ENCODE measurements at regions not wholly inside any gene's neighbourhood (a gene's known extent, or its start where the extent isn't known, plus 50 kb on each side); places are given as distances from the start of the nearest gene placed in this dataset.

DNA sequence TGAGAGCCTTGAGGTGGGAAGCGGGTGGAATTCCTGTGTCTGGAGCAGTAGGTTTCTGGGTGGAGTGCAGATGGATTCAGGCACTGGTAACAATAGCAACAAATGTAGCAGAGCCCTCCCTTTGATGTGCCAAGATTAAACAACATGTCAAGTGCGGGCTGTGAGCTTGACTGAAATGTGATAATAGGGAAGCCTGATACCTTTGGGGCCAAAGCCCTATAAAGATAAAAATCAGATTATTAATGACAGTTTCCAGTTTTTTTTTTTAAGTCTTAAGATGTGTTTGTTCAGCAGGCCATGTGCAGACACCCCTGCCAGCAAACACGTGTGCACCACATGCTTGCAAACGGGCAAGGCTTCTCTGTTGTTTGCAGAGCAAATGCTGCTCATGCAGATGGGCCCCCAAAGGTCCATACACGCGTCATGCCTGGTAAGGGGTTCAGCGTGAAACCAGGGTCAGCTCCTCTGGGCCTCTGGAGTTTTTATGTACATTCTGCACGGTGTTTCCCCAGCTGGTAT is 193.2 kb downstream of the GADD45G start:
- ATAC-seq (replicated peaks) (no peak), DNase-seq (no peak)
- no peaks in the 10 kb centered on the region for H3K36me3 Mint-ChIP-seq (ENCODE audit: insufficient read depth)
- H3K4me1 Mint-ChIP-seq (ENCODE audit: low read depth in 2 of 2): no peaks in the 10 kb centered on the region
- H3K9me3 Mint-ChIP-seq: no peaks in the 10 kb centered on the region
- no peak overlapping the region for H3K27ac Mint-ChIP-seq
- H3K4me3 Mint-ChIP-seq: no peak overlapping the region
- peaks cover 10 to 39% of the 10 kb centered on the region in 2 donors for H3K27me3 Mint-ChIP-seq

DNA sequence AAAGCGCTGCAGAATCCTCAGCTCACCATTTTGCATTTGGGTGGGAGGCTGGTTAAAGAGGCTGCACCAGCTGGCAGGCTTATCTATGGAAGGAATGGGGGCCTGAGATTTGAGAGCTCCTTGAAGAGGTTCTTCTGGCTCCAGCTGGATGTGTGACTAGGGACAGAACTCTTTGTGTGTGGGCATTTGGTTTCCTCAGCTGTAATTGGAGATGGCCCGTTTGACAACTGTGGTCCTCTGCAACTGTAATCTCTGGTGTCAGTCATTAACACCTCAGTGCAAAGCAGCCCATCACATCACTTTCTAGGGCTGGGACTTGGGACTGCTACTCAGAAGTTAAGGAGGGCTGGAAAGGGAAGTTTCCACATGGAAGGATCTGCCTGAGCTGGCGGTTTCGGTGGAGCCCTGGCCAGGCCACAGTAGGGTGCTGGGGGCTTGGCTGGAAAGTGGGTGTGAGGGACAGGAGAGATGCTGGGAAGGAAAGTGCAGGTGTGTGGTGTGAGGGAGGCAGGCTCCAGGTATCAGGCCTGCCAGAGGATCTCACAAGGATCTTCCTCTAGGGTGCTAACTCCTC is 193.8 kb downstream of the GADD45G start:
- ATAC-seq (replicated peaks) (no peak), DNase-seq (no peak)
- Mint-ChIP-seq H3K9me3 (no peaks in the 10 kb centered on the region), H3K4me1 (ENCODE audit: low read depth in 2 of 2) (no peaks in the 10 kb centered on the region), H3K4me3 (no peak overlapping the region), H3K27ac (no peak overlapping the region), H3K36me3 (ENCODE audit: insufficient read depth) (no peaks in the 10 kb centered on the region), H3K27me3 (peaks cover 11 to 46% of the 10 kb centered on the region in 2 donors)

DNA sequence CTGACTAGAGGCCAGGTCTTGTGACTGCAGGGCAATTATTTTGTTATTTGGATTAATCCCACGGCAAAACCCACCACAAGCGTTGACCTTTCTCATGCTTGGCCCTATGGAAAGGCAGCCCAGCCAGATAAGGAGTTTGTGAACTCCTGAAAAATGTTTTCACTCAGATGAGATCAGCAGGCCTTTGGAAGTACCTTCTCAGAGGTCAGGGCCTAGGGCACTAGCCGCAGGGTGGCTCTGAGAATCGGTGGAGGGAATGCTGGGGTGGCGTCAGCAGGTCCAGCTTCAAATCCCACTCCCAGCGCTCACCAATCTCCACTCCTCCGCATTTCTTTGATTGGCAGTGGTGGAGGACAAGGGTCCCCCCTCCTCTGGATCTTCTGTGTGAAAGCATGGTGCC is 194.4 kb downstream of the GADD45G start:
- no peaks in the 10 kb centered on the region for H3K36me3 Mint-ChIP-seq (ENCODE audit: insufficient read depth)
- H3K27me3 Mint-ChIP-seq: peaks cover 16 to 52% of the 10 kb centered on the region in 2 donors
- H3K4me1 Mint-ChIP-seq (ENCODE audit: low read depth in 2 of 2): no peaks in the 10 kb centered on the region
- no peak overlapping the region for H3K27ac Mint-ChIP-seq
- H3K4me3 Mint-ChIP-seq: no peak overlapping the region
- ATAC-seq (replicated peaks): no peak
- no peak for DNase-seq
- no peaks in the 10 kb centered on the region for H3K9me3 Mint-ChIP-seq

DNA sequence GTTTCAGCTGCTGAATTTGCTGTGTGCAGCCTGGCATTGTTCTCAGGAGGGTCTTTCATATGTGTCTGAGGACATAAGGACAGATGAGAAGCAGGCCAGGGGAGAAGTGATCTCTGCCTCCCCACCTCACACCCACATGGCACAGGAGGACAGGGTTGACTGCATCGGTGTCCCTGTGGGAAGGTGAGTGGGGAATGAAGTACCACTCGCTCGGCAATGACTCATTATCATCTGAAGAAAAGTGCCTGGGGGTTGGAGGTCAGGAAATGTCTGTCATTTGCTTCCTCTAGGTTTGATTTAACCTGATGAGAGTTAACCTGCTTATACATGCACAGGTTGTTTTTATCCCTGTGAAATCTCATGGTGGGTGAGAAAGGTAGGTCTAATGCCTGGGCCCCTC is 195.0 kb downstream of the GADD45G start:
- H3K27me3 Mint-ChIP-seq: peaks cover 17 to 57% of the 10 kb centered on the region in 2 donors
- no peaks in the 10 kb centered on the region for H3K9me3 Mint-ChIP-seq
- H3K27ac Mint-ChIP-seq: no peak overlapping the region
- H3K4me1 Mint-ChIP-seq (ENCODE audit: low read depth in 2 of 2): no peaks in the 10 kb centered on the region
- H3K4me3 Mint-ChIP-seq: no peak overlapping the region
- H3K36me3 Mint-ChIP-seq (ENCODE audit: insufficient read depth): no peaks in the 10 kb centered on the region
- ATAC-seq (replicated peaks) (no peak), DNase-seq (no peak)

DNA sequence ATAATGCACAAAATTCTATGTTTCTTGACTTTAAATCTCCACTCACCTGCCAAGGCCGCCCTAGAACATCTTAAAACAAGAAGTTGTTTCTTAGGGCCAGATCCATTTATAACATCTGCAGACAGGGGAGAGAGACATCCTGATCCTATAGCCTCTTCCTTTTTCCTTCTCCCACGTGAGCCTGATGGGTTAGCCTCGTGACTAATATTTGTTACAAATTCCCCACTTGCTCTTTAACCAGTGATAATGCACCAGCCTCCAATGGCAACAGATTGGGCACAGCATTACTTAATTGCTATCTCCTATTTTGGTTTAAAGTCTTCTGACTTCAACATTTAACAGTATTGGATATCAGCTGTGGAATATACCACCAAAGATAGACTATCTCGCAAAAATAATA is 196.5 kb downstream of the GADD45G start:
- H3K27me3 Mint-ChIP-seq: peaks cover 17 to 65% of the 10 kb centered on the region in 2 donors
- H3K4me3 Mint-ChIP-seq: no peak overlapping the region
- H3K9me3 Mint-ChIP-seq: no peaks in the 10 kb centered on the region
- no peaks in the 10 kb centered on the region for H3K4me1 Mint-ChIP-seq (ENCODE audit: low read depth in 2 of 2)
- no peaks in the 10 kb centered on the region for H3K36me3 Mint-ChIP-seq (ENCODE audit: insufficient read depth)
- DNase-seq: no peak
- no peak for ATAC-seq (replicated peaks)
- no peak overlapping the region for H3K27ac Mint-ChIP-seq

DNA sequence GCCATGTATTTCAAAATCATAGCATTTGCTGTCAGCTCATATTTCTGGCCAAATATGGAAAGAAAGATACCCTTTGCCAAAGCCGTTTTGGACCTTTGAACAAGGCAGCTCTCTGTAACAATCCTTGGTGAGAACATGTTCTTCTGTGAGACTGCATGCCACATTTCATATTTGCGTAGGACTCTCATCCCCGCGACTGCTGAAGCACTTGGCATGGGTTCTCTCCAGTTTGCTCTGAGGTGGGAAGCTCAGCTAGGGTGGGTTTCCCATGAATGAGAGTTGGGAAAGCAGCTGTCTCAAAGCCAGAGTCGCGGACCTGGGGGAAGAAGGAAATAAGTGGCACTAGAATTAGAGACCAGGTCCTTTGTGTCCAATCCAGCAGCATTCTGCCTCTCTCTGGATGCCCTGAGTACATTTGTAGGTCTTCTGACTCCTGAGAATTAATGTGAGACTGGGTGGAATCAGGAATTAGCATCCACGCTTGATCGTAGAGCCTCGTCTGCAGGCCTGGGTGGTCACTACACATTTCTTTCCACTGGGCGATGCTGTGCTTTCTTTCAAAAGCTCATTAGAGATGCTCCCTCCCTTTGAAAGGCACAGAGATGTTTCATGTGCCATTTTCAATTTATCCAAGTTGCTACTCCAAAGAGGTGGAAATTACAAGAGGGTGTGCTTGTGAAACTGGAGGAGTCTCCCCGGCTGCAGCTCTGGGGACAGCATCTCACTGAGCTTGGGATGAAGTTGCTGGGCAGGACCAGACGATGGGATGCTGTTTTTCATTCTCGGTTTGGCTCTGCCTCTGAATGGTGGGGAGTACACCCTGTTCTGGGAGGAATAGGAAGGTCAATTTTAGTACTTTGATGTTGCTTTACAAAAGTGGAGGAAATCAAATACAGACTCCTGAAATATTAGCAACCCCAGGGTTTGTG is 197.2 kb downstream of the GADD45G start:
- no peaks in the 10 kb centered on the region for H3K36me3 Mint-ChIP-seq (ENCODE audit: insufficient read depth)
- H3K4me3 Mint-ChIP-seq: no peak overlapping the region
- ATAC-seq (replicated peaks) (no peak), DNase-seq (no peak)
- H3K9me3 Mint-ChIP-seq: no peaks in the 10 kb centered on the region
- no peaks in the 10 kb centered on the region for H3K4me1 Mint-ChIP-seq (ENCODE audit: low read depth in 2 of 2)
- H3K27me3 Mint-ChIP-seq: peaks cover 17 to 68% of the 10 kb centered on the region in 2 donors
- H3K27ac Mint-ChIP-seq: no peak overlapping the region

DNA sequence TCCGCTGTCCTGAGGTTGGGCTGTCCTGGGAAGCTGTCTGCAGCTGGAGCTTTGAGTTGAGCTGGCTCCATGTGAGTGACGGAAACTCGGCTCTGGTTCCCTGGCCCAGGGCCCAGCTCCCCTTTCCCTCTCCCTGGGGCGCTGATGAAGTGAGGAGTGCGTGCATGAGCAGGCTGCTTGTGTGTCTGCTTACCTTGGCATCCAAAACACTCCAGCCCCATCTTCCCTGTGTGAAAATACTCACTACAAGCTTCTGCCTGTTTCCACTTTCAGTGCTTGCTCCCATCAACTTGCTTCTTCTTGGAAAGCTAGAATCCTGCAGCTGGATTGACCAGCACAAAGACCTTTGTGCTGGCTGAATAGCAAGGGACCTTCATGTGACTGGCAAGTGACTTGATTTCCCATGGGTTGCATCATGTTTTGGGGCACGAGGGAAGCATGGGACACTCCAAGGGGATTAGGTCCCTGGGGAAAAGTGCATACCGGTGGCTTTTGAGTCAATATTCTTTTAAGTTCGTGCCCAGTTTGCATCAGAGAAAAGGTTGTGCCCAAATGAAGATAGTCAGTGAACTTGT is 198.1 kb downstream of the GADD45G start:
- Mint-ChIP-seq H3K4me1 (ENCODE audit: low read depth in 2 of 2) (no peaks in the 10 kb centered on the region), H3K9me3 (no peaks in the 10 kb centered on the region)
- ATAC-seq (replicated peaks): no peak

DNA sequence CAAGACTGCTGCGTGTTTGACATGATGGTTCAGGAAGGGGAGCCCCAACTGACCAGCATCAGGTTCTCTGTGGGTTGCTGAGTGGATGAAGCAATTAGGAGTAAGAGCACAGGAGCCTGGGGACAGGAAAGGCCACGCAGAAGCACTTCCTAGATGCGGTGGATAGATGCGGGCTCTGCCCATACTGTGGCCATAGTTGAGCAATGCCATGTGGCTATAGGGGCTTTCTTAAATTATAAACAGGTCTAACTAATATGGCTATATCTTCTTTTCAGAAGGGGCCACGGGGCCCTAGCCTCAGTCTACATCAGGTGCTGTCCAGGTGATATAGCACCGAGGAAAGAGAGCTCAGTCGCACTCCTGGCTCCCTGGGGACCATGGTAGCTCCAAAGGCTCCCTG is 198.6 kb downstream of the GADD45G start:
- DNase-seq (no peak), ATAC-seq (replicated peaks) (no peak)
- Mint-ChIP-seq H3K27me3 (peaks cover 17 to 63% of the 10 kb centered on the region in 2 donors), H3K27ac (no peak overlapping the region), H3K9me3 (no peaks in the 10 kb centered on the region), H3K4me3 (no peak overlapping the region), H3K4me1 (ENCODE audit: low read depth in 2 of 2) (no peaks in the 10 kb centered on the region), H3K36me3 (ENCODE audit: insufficient read depth) (no peaks in the 10 kb centered on the region)

More for the DNA sequence above, 198.1 kb downstream of the GADD45G start:
- Mint-ChIP-seq H3K36me3 (ENCODE audit: insufficient read depth) (no peaks in the 10 kb centered on the region), H3K27ac (no peak overlapping the region), H3K27me3 (peaks cover 17 to 65% of the 10 kb centered on the region in 2 donors), H3K4me3 (no peak overlapping the region)
- no peak for DNase-seq

DNA sequence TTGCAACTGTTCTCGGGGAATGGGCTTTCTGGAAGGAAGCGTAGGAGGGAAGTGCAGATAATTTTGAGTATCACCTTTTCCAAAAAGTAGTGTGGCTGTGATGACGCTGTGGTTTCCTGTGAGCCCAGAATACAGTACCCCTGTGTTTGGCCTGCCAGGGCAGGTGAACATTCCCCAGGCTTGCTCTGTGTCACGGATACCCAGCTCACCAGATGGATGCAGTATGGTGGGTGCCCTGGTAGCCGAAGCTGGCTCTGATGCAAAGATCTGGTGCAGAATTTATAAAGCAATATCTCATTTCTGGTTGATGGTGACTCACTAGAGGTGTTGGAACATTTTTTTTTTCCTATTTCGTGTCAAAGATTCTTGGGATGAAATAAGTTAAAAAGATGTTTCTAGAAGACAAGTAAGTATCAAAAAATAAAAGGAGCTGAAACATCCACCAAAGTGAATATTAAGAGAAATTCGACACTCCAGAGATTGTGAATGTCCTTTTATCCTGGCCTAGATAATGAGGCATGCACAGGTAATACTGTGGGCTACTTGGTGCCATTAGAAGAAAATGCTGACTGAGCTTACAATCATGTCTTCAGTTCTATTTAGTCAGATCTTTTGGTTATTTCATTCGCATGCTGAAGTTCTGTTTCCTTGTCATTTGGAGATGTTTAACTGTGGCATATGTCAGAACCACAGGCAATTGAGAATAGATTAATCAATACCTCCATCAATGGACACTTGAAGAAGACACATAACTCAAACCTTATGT is 200.1 kb downstream of the GADD45G start:
- Mint-ChIP-seq H3K4me1 (ENCODE audit: low read depth in 2 of 2) (no peaks in the 10 kb centered on the region), H3K4me3 (no peak overlapping the region), H3K9me3 (no peaks in the 10 kb centered on the region), H3K36me3 (ENCODE audit: insufficient read depth) (no peaks in the 10 kb centered on the region), H3K27me3 (peaks cover 17 to 56% of the 10 kb centered on the region in 2 donors), H3K27ac (no peak overlapping the region)
- ATAC-seq (replicated peaks) (no peak), DNase-seq (no peak)

DNA sequence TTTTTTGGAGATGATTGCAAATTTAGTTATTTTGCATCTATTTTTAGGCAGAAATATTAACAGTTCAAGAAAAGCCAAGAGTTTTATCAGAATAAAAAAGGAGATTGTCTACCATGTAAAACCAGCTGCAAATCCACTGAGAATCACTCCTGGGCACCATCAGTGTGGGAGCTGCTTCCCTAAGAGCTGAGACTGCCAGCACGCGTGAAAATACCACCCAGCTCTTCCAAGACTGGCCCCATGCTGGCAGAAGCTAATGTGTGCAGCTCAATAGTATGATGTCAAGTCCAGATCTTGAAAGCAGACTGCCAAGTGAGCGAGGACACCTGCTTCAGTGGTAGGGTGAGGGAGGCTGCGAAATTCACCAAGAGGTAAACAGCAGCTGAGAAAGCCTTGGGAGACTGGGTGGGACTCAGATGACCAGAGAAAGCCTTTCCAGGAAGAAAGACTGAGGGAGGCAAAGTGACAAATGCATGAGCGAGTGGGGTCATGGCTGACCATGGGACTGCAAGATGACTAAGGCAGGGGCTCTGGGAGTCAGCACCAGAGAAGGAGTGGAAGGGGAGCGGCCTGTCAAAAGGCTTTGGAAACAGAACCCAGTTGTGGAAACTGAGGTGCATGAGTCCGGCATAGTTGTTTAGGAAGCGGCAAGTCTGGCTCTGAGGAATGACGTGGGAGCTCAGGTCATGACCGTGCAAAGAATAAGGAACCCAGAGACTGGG is 200.9 kb downstream of the GADD45G start:
- ATAC-seq (replicated peaks): no peak
- Mint-ChIP-seq H3K36me3 (ENCODE audit: insufficient read depth) (no peaks in the 10 kb centered on the region), H3K4me3 (no peak overlapping the region), H3K9me3 (no peaks in the 10 kb centered on the region), H3K27ac (no peak overlapping the region), H3K4me1 (ENCODE audit: low read depth in 2 of 2) (no peaks in the 10 kb centered on the region), H3K27me3 (peaks cover 17 to 63% of the 10 kb centered on the region in 2 donors)
- no peak for DNase-seq

DNA sequence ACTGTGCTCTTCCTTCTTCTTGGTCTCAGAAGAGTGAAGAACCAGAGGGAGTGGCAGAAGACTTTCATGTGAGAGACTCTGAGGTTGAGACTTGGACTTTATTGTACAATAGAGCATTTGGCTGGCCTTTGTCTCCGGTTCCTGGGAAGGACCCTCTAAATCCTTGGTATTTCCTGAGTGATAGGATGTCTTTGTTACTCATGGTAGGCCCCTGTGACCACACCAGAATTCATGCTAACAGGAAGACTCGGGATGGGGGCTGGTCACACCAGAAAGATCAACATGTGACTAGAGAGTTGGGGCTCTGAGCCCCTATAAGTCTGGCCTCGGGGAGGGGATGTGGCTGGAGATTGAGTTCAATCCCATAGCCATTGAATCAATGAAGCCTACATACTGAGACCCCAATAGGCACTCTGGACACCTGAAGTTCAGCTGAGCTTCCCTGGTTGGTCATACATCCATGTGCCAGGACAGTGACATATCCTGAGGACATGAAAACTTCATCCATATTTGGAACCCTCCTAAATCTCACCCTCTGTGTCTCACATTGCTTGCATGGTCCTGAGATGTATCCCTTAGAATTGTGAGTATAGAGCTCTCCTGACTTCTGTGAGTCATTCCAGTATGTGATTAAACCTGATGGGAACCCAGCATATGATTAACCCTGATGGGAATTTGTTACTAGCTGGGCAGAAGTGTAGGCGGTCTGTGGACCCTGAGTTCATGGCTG is 201.7 kb downstream of the GADD45G start:
- ATAC-seq (replicated peaks): no peak
- no peak overlapping the region for H3K4me3 Mint-ChIP-seq
- no peaks in the 10 kb centered on the region for H3K9me3 Mint-ChIP-seq
- no peak overlapping the region for H3K27ac Mint-ChIP-seq
- H3K4me1 Mint-ChIP-seq (ENCODE audit: low read depth in 2 of 2): peaks cover 0 to 2% of the 10 kb centered on the region in 2 donors
- H3K36me3 Mint-ChIP-seq (ENCODE audit: insufficient read depth): no peaks in the 10 kb centered on the region
- H3K27me3 Mint-ChIP-seq: peaks cover 21 to 69% of the 10 kb centered on the region in 2 donors
- DNase-seq: no peak

DNA sequence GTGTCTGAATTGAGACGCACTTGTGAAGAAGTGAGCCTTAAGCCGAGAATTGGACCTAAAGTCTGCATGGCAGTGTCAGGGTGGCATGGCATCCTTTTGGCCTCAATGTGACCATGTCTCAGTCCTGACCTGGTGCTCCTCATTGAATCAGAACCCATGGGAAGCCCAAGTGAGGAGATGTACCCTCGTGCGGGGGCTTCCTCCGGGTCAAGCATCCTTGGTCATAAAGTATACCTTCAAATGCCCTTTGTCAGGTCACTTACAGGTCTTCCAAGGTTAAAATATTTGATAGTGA is 202.2 kb downstream of the GADD45G start:
- DNase-seq: no peak
- no peak for ATAC-seq (replicated peaks)
- H3K4me1 Mint-ChIP-seq (ENCODE audit: low read depth in 2 of 2): peaks cover 0 to 2% of the 10 kb centered on the region in 2 donors
- peaks cover 15 to 69% of the 10 kb centered on the region in 2 donors for H3K27me3 Mint-ChIP-seq
- H3K27ac Mint-ChIP-seq: no peak overlapping the region
- no peak overlapping the region for H3K4me3 Mint-ChIP-seq
- no peaks in the 10 kb centered on the region for H3K36me3 Mint-ChIP-seq (ENCODE audit: insufficient read depth)
- H3K9me3 Mint-ChIP-seq: no peaks in the 10 kb centered on the region
